ENCODE measurements at regions not wholly inside any gene's neighbourhood (a gene's known extent, or its start where the extent isn't known, plus 50 kb on each side); places are given as distances from the start of the nearest gene placed in this dataset.

- Histone ChIP-seq H3K79me2 (ENCODE audit: low read length) (no peaks in the 10 kb centered on the region), H3K4me1 (ENCODE audit: low read length) (no peaks in the 10 kb centered on the region), H4K20me1 (ENCODE audit: insufficient read depth, low read length) (no peaks in the 10 kb centered on the region), H3K9ac (ENCODE audit: low read length) (no peak overlapping the region), H3K36me3 (replicated peaks; ENCODE audit: low read depth, low read length) (no peaks in the 10 kb centered on the region), H3K4me2 (ENCODE audit: low read length) (no peak overlapping the region), H3K9me3 (ENCODE audit: insufficient read depth, low read length) (no peaks in the 10 kb centered on the region), H3K4me3 (ENCODE audit: low read length) (no peak overlapping the region), H3K27ac (ENCODE audit: low read length) (no peak overlapping the region), H2AFZ (ENCODE audit: low read depth, low read length) (no peak overlapping the region), H3K27me3 (ENCODE audit: low read depth, low read length) (0 out of 2 replicates have a peak, but pooled peaks cover 3% of the 10 kb centered on the region)
- TF ChIP-seq, protein P1, sequence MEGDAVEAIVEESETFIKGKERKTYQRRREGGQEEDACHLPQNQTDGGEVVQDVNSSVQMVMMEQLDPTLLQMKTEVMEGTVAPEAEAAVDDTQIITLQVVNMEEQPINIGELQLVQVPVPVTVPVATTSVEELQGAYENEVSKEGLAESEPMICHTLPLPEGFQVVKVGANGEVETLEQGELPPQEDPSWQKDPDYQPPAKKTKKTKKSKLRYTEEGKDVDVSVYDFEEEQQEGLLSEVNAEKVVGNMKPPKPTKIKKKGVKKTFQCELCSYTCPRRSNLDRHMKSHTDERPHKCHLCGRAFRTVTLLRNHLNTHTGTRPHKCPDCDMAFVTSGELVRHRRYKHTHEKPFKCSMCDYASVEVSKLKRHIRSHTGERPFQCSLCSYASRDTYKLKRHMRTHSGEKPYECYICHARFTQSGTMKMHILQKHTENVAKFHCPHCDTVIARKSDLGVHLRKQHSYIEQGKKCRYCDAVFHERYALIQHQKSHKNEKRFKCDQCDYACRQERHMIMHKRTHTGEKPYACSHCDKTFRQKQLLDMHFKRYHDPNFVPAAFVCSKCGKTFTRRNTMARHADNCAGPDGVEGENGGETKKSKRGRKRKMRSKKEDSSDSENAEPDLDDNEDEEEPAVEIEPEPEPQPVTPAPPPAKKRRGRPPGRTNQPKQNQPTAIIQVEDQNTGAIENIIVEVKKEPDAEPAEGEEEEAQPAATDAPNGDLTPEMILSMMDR (IDR thresholded peaks at IDR 0.05; ENCODE audit: low read depth, low read length) = peak; percentile 41
- TF ChIP-seq EZH2phosphoT487 (IDR thresholded peaks at IDR 0.05; ENCODE audit: low read depth) = no peak
Measured at GRCh38 chr12:77152623-77153193, 87.3 kb upstream of the E2F7 start.

- TF ChIP-seq, protein P1 (IDR thresholded peaks at IDR 0.05; ENCODE audit: low read depth, low read length) = no peak
- TF ChIP-seq EZH2phosphoT487 (IDR thresholded peaks at IDR 0.05; ENCODE audit: low read depth) = no peak
- Histone ChIP-seq H4K20me1 (ENCODE audit: insufficient read depth, low read length) (no peaks in the 10 kb centered on the region), H3K36me3 (replicated peaks; ENCODE audit: low read depth, low read length) (no peaks in the 10 kb centered on the region), H3K9ac (ENCODE audit: low read length) (no peak overlapping the region), H3K27ac (ENCODE audit: low read length) (no peak overlapping the region), H3K79me2 (ENCODE audit: low read length) (no peaks in the 10 kb centered on the region), H2AFZ (ENCODE audit: low read depth, low read length) (no peak overlapping the region), H3K4me2 (ENCODE audit: low read length) (no peak overlapping the region), H3K4me1 (ENCODE audit: low read length) (no peaks in the 10 kb centered on the region), H3K4me3 (ENCODE audit: low read length) (no peak overlapping the region), H3K9me3 (ENCODE audit: insufficient read depth, low read length) (no peaks in the 10 kb centered on the region), H3K27me3 (ENCODE audit: low read depth, low read length) (0 out of 2 replicates have a peak, but pooled peaks cover 3% of the 10 kb centered on the region)
Measured at GRCh38 chr12:77151030-77151429, 85.7 kb upstream of the E2F7 start.

DNA sequence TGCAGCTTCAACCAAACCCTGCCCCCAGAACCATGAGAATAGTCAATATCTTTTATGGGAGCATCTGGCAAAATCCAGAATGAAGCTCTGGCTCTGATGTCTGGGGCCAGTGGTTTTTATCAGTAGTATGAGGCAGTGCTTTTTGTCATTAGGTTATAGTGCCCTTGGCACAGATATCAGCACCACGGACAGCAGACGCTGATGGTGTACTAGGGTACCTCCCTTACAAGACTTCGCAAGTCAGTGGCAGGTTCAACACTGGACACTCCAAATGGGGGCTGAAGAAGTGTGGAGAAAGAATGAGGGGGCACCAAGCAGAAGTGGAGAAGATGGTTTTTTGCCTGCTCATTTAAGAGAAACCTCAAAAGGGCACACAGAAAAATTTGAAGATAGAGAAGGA is 68.2 kb upstream of the E2F7 start:
- Histone ChIP-seq H3K27ac (ENCODE audit: low read length) (no peak overlapping the region), H3K4me3 (ENCODE audit: low read length) (no peak overlapping the region), H2AFZ (ENCODE audit: low read depth, low read length) (no peak overlapping the region), H3K4me2 (ENCODE audit: low read length) (no peak overlapping the region), H3K9me3 (ENCODE audit: insufficient read depth, low read length) (no peaks in the 10 kb centered on the region), H3K9ac (ENCODE audit: low read length) (no peak overlapping the region), H3K4me1 (ENCODE audit: low read length) (no peaks in the 10 kb centered on the region), H3K36me3 (replicated peaks; ENCODE audit: low read depth, low read length) (no peaks in the 10 kb centered on the region), H4K20me1 (ENCODE audit: insufficient read depth, low read length) (no peaks in the 10 kb centered on the region; the same call in 1 of the 2 replicates), H3K79me2 (ENCODE audit: low read length) (no peaks in the 10 kb centered on the region), H3K27me3 (ENCODE audit: low read depth, low read length) (no peaks in the 10 kb centered on the region)
- no peak for TF ChIP-seq EZH2phosphoT487 (IDR thresholded peaks at IDR 0.05; ENCODE audit: low read depth)
- TF ChIP-seq, protein P1 (IDR thresholded peaks at IDR 0.05; ENCODE audit: low read depth, low read length) = no peak

DNA sequence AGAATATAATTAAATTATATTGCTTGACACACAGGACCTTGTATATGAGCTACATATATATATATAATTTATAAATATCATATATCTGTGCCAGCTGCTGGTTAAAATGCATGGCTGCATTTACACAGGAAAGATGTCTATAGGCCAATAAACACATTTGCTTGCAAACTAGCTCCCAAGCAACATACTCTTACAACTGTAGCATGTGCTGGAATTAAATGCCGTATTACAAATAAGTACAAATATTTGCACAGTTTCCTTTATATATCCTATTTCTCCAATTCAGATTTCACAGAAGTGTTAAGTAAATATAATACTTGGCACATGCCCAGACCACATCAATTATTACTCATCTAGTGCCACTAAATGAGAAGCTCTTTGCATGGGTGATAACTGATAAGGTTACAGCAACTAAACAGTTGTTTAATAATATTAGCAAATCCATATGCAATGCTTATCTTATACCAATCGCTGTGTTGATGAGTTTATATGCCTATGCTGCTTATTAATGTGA is 66.7 kb upstream of the E2F7 start:
- H3K9me3 ChIP-seq (ENCODE audit: insufficient read depth, low read length) = no peaks in the 10 kb centered on the region
- H2AFZ ChIP-seq (ENCODE audit: low read depth, low read length) = no peak overlapping the region
- H3K4me2 ChIP-seq (ENCODE audit: low read length) = no peak overlapping the region
- H3K27me3 ChIP-seq (ENCODE audit: low read depth, low read length) = no peaks in the 10 kb centered on the region
- H3K4me3 ChIP-seq (ENCODE audit: low read length) = no peak overlapping the region
- no peaks in the 10 kb centered on the region for H3K4me1 ChIP-seq (ENCODE audit: low read length)
- H3K9ac ChIP-seq (ENCODE audit: low read length) = no peak overlapping the region
- H4K20me1 ChIP-seq (ENCODE audit: insufficient read depth, low read length) = no peaks in the 10 kb centered on the region; the same call in 1 of the 2 replicates
- TF ChIP-seq, protein P1 (IDR thresholded peaks at IDR 0.05; ENCODE audit: low read depth, low read length) = no peak
- TF ChIP-seq EZH2phosphoT487 (IDR thresholded peaks at IDR 0.05; ENCODE audit: low read depth) = no peak
- no peaks in the 10 kb centered on the region for H3K36me3 ChIP-seq (replicated peaks; ENCODE audit: low read depth, low read length)
- H3K79me2 ChIP-seq (ENCODE audit: low read length) = no peaks in the 10 kb centered on the region
- H3K27ac ChIP-seq (ENCODE audit: low read length) = no peak overlapping the region
